ENCODE measurements at regions not wholly inside any gene's neighbourhood (a gene's known extent, or its start where the extent isn't known, plus 50 kb on each side); places are given as distances from the start of the nearest gene placed in this dataset.

- no peak for TF ChIP-seq POLR2A (IDR thresholded peaks at IDR 0.05; ENCODE audit: low read depth, low read length)
- DNase-seq (ENCODE audit: insufficient read length, low spot score) (no peak), FAIRE-seq (no peak)
Measured at GRCh38 chr1:78231477-78231876, 185.7 kb downstream of the GIPC2 start.

GRCh38 chr1:78231894-78232293 is 186.1 kb downstream of the GIPC2 start:
- DNase-seq (ENCODE audit: insufficient read length, low spot score): no peak
- FAIRE-seq: no peak
- TF ChIP-seq POLR2A (IDR thresholded peaks at IDR 0.05; ENCODE audit: low read depth, low read length): no peak

- DNase-seq (ENCODE audit: insufficient read length, low spot score): no peak
- no peak for FAIRE-seq
- TF ChIP-seq POLR2A (IDR thresholded peaks at IDR 0.05; ENCODE audit: low read depth, low read length): no peak
Measured at GRCh38 chr1:78232630-78233029, 186.9 kb downstream of the GIPC2 start.

- FAIRE-seq (no peak), DNase-seq (ENCODE audit: insufficient read length, low spot score) (no peak)
- no peak for TF ChIP-seq POLR2A (IDR thresholded peaks at IDR 0.05; ENCODE audit: low read depth, low read length)
Measured at GRCh38 chr1:78234496-78234895, 188.7 kb downstream of the GIPC2 start.

- FAIRE-seq: no peak
- no peak for DNase-seq (ENCODE audit: insufficient read length, low spot score)
- no peak for TF ChIP-seq POLR2A (IDR thresholded peaks at IDR 0.05; ENCODE audit: low read depth, low read length)
Measured at GRCh38 chr1:78236716-78237115, 190.9 kb downstream of the GIPC2 start.

GRCh38 chr1:78237364-78237916 is 191.7 kb downstream of the GIPC2 start:
- FAIRE-seq: no peak

GRCh38 chr1:78240191-78240590 is 194.4 kb downstream of the GIPC2 start:
- FAIRE-seq (no peak), DNase-seq (ENCODE audit: insufficient read length, low spot score) (no peak)
- TF ChIP-seq POLR2A (IDR thresholded peaks at IDR 0.05; ENCODE audit: low read depth, low read length): no peak

More at GRCh38 chr1:78237364-78237916, 191.7 kb downstream of the GIPC2 start:
- no peak for DNase-seq (ENCODE audit: insufficient read length, low spot score)
- no peak for TF ChIP-seq POLR2A (IDR thresholded peaks at IDR 0.05; ENCODE audit: low read depth, low read length)

- DNase-seq (ENCODE audit: insufficient read length, low spot score): no peak
- no peak for TF ChIP-seq POLR2A (IDR thresholded peaks at IDR 0.05; ENCODE audit: low read depth, low read length)
- FAIRE-seq: no peak
Measured at GRCh38 chr1:78240755-78241154, 195.0 kb downstream of the GIPC2 start.

GRCh38 chr1:78247079-78247478 is 201.3 kb downstream of the GIPC2 start:
- TF ChIP-seq POLR2A (IDR thresholded peaks at IDR 0.05; ENCODE audit: low read depth, low read length): no peak
- no peak for FAIRE-seq
- no peak for DNase-seq (ENCODE audit: insufficient read length, low spot score)

GRCh38 chr1:78250201-78250600 is 204.4 kb downstream of the GIPC2 start:
- no peak for DNase-seq (ENCODE audit: insufficient read length, low spot score)
- FAIRE-seq: no peak
- no peak for TF ChIP-seq POLR2A (IDR thresholded peaks at IDR 0.05; ENCODE audit: low read depth, low read length)

GRCh38 chr1:78254517-78254916 is 208.8 kb downstream of the GIPC2 start:
- no peak for TF ChIP-seq POLR2A (IDR thresholded peaks at IDR 0.05; ENCODE audit: low read depth, low read length)
- no peak for FAIRE-seq

GRCh38 chr1:78255383-78255782 is 209.6 kb downstream of the GIPC2 start:
- no peak for TF ChIP-seq POLR2A (IDR thresholded peaks at IDR 0.05; ENCODE audit: low read depth, low read length)
- FAIRE-seq: no peak
- no peak for DNase-seq (ENCODE audit: insufficient read length, low spot score)

More at GRCh38 chr1:78254517-78254916, 208.8 kb downstream of the GIPC2 start:
- DNase-seq (ENCODE audit: insufficient read length, low spot score): no peak

- no peak for TF ChIP-seq POLR2A (IDR thresholded peaks at IDR 0.05; ENCODE audit: low read depth, low read length)
- DNase-seq (ENCODE audit: insufficient read length, low spot score): no peak
- no peak for FAIRE-seq
Measured at GRCh38 chr1:78255846-78256245, 210.1 kb downstream of the GIPC2 start.

- FAIRE-seq: no peak
- TF ChIP-seq POLR2A (IDR thresholded peaks at IDR 0.05; ENCODE audit: low read depth, low read length): no peak
Measured at GRCh38 chr1:78263459-78263858, 217.7 kb downstream of the GIPC2 start.

GRCh38 chr1:78263946-78264345 is 218.2 kb downstream of the GIPC2 start:
- no peak for TF ChIP-seq POLR2A (IDR thresholded peaks at IDR 0.05; ENCODE audit: low read depth, low read length)
- FAIRE-seq (no peak), DNase-seq (ENCODE audit: insufficient read length, low spot score) (no peak)

More at GRCh38 chr1:78263459-78263858, 217.7 kb downstream of the GIPC2 start:
- DNase-seq (ENCODE audit: insufficient read length, low spot score): no peak

All from H54 (cell line).